Bronchial epithelial cell (primary cell): ENCODE measurements at regions not wholly inside any gene's neighbourhood (a gene's known extent, or its start where the extent isn't known, plus 50 kb on each side); places are given as distances from the start of the nearest gene placed in this dataset.

Experiments used
- DNase-seq: peaks from one replicate; pipeline ENCODE4 v3.0.0-alpha.2; 2010; ENCODE audit warnings: low read depth
- FAIRE-seq: peaks from 2 replicates; lab custom pipeline; 2011; peaks lifted over from hg19 to GRCh38; lab: Jason Lieb, UNC
- H3K27me3 ChIP-seq: 2 replicates; pipeline ENCODE4 v1.5.1; 2011; ENCODE audit warnings: low read length; ENCODE audit not compliant: control insufficient read depth, insufficient read depth
- H3K36me3 ChIP-seq: 2 replicates; pipeline ENCODE4 v1.5.1; 2011; ENCODE audit warnings: low read length; ENCODE audit not compliant: control insufficient read depth, insufficient read depth
- H3K4me3 ChIP-seq: 2 replicates; pipeline ENCODE4 v1.5.1; 2011; ENCODE audit warnings: mild to moderate bottlenecking, low read depth, low read length, control low read depth
- TF ChIP-seq, protein P1 (sequence below): IDR thresholded peaks from 2 replicates; pipeline ENCODE4 v1.5.1; 2011; ENCODE audit warnings: mild to moderate bottlenecking, moderate library complexity, low read length, control low read depth, inconsistent platforms; ENCODE audit not compliant: insufficient read depth, severe bottlenecking

DNA sequence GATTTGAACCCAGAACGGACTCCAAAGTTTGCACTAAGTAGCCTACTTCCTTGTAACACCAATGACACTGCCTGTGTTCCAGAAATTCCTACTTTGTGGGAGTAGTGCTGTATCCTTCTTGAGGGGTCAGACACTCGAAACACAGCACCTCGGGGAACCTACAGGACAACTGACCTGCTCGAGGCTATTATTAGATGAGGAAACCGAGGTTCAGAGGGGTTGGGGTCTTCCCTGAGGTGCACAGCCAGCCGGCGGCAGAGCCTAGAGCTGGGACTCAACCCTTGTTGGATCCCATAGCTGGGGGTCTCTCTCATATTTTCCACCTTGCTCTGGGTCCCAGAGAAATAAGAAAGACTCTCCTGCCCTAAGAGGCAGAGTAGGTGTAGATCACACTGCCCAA lies 89.8 kb upstream of the PTPN1 start:
- no peak for DNase-seq
- H3K36me3 ChIP-seq = no peaks in the 10 kb centered on the region
- no peaks in the 10 kb centered on the region for H3K27me3 ChIP-seq
- TF ChIP-seq, protein P1, sequence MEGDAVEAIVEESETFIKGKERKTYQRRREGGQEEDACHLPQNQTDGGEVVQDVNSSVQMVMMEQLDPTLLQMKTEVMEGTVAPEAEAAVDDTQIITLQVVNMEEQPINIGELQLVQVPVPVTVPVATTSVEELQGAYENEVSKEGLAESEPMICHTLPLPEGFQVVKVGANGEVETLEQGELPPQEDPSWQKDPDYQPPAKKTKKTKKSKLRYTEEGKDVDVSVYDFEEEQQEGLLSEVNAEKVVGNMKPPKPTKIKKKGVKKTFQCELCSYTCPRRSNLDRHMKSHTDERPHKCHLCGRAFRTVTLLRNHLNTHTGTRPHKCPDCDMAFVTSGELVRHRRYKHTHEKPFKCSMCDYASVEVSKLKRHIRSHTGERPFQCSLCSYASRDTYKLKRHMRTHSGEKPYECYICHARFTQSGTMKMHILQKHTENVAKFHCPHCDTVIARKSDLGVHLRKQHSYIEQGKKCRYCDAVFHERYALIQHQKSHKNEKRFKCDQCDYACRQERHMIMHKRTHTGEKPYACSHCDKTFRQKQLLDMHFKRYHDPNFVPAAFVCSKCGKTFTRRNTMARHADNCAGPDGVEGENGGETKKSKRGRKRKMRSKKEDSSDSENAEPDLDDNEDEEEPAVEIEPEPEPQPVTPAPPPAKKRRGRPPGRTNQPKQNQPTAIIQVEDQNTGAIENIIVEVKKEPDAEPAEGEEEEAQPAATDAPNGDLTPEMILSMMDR = no peak
- FAIRE-seq = no peak
- no peak overlapping the region for H3K4me3 ChIP-seq

GRCh38 chr20:50421356-50422340 lies 88.5 kb upstream of the PTPN1 start:
- DNase-seq (no peak), FAIRE-seq (no peak)
- no peak overlapping the region for H3K4me3 ChIP-seq
- TF ChIP-seq, protein P1 = no peak
- H3K27me3 ChIP-seq = no peaks in the 10 kb centered on the region
- no peaks in the 10 kb centered on the region for H3K36me3 ChIP-seq

DNA sequence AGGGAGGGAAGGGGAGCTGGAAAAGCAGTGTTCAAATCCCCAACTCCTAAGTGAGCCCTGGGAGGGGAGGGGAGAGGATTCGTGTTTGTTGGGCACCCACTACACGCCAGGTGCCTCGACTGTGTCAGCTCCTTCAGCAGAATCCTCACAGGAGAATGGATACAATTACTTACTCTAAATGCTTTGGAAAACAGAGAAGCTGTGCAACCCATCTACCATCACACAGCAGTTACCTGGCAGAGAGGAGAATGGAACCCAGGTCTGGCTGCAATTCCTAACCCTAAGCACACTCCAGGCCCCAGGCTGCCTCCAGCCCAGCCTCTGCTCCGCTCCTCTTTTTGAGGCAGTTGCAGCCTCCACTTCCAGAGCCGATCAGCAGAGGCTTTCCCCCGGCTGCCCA lies 86.4 kb upstream of the PTPN1 start:
- Histone ChIP-seq H3K4me3 (no peak overlapping the region), H3K27me3 (no peaks in the 10 kb centered on the region), H3K36me3 (no peaks in the 10 kb centered on the region)
- TF ChIP-seq, protein P1 = no peak
- FAIRE-seq (no peak), DNase-seq (no peak)

GRCh38 chr20:50425076-50425475 lies 85.1 kb upstream of the PTPN1 start:
- Histone ChIP-seq H3K4me3 (no peak overlapping the region), H3K36me3 (no peaks in the 10 kb centered on the region), H3K27me3 (no peaks in the 10 kb centered on the region)
- TF ChIP-seq, protein P1 = no peak
- DNase-seq = no peak
- no peak for FAIRE-seq

GRCh38 chr20:50426866-50427718 lies 83.1 kb upstream of the PTPN1 start:
- TF ChIP-seq, protein P1 = no peak
- Histone ChIP-seq H3K4me3 (no peak overlapping the region), H3K27me3 (no peaks in the 10 kb centered on the region), H3K36me3 (no peaks in the 10 kb centered on the region)
- no peak for FAIRE-seq
- DNase-seq = no peak
